Suprapubic skin (tissue), 4 donors: ENCODE measurements at regions not wholly inside any gene's neighbourhood (a gene's known extent, or its start where the extent isn't known, plus 50 kb on each side); places are given as distances from the start of the nearest gene placed in this dataset.

Source experiments
- CTCF ChIP-seq, 2 donors: fragments of 200-600 bp in 1 of 2; fragments of 450-650 bp in 1 of 2; sonication (generic) in 1 of 2; IDR thresholded peaks; one replicate each; pipeline ENCODE4 v1.5.1; 2016 to 2019; ENCODE audit warnings: antibody characterized with exemption in 2 of 2, mild to moderate bottlenecking in 1 of 2, moderate library complexity in 1 of 2
- POLR2A ChIP-seq, 2 donors: fragments of 450-650 bp; IDR thresholded peaks; one replicate each; pipeline ENCODE4 v1.6.1; 2017; ENCODE audit warnings: antibody characterized with exemption in 2 of 2, mild to moderate bottlenecking in 2 of 2, moderate library complexity in 2 of 2
- POLR2AphosphoS5 ChIP-seq, 3 donors: sonication (generic); formaldehyde crosslinking; IDR thresholded peaks; one replicate each; pipeline ENCODE4 v1.6.1; 2017; ENCODE audit warnings: antibody characterized with exemption in 3 of 3

DNA sequence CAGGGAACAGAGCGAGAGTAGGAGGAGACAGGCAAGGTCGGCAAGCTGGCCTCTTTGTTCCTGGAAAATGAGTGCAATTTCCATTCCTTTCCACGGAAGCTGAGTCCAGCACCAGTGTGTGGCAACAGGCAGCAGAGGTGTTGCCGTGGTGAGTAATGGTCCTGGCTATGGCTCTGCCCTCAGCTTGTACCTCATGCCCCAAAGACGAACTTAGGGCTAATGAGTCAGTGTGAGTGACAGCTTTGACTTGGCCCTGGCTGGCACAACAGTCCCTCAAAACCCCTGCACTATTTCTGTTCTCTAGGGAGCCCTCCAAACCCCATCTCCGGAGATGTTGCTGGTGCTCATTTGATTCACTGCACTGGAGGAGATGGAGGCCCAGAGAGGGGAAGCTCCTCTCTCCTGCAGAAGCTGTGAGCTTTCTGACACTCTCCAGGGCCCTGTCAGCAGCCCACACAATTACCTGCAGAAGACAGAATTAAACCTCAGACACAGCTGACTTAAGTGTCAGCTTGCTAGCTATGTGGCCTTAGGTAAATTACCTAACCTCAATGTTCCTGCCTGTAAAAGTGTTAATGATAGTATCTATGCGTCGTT, 129.9 kb downstream of the TMEM132E start:
- TF ChIP-seq CTCF (IDR thresholded peaks at IDR 0.05) (no peak), POLR2AphosphoS5 (IDR thresholded peaks at IDR 0.05) (no peak), POLR2A (IDR thresholded peaks at IDR 0.05) (no peak)
